ENCODE measurements at regions not wholly inside any gene's neighbourhood (a gene's known extent, or its start where the extent isn't known, plus 50 kb on each side); places are given as distances from the start of the nearest gene placed in this dataset.

GRCh38 chr2:238784671-238785527, 63.0 kb upstream of the TWIST2 start:
- peak; percentile 89 for TF ChIP-seq CTCF (IDR thresholded peaks at IDR 0.05; ENCODE audit: insufficient read depth, low read depth, low read length)
- peak; percentile 78 for DNase-seq (ENCODE audit: low read depth)
- H3K4me3 ChIP-seq (ENCODE audit: low read depth, low read length), result no peak overlapping the region

- no peak for DNase-seq (ENCODE audit: low read depth)
- TF ChIP-seq CTCF (IDR thresholded peaks at IDR 0.05; ENCODE audit: insufficient read depth, low read depth, low read length), result no peak
- H3K4me3 ChIP-seq (ENCODE audit: low read depth, low read length), result no peak overlapping the region
Observed at GRCh38 chr2:238785528-238785860, 62.4 kb upstream of the TWIST2 start.

- no peak overlapping the region for H3K4me3 ChIP-seq (ENCODE audit: low read depth, low read length)
- DNase-seq (ENCODE audit: low read depth), result no peak
Observed at GRCh38 chr2:238786379-238786778, 61.5 kb upstream of the TWIST2 start.

GRCh38 chr2:238786792-238787490, 60.9 kb upstream of the TWIST2 start:
- TF ChIP-seq CTCF (IDR thresholded peaks at IDR 0.05; ENCODE audit: insufficient read depth, low read depth, low read length), result no peak
- no peak overlapping the region for H3K4me3 ChIP-seq (ENCODE audit: low read depth, low read length)
- DNase-seq (ENCODE audit: low read depth), result no peak

More at GRCh38 chr2:238786379-238786778, 61.5 kb upstream of the TWIST2 start:
- TF ChIP-seq CTCF (IDR thresholded peaks at IDR 0.05; ENCODE audit: insufficient read depth, low read depth, low read length), result no peak

- no peak for TF ChIP-seq CTCF (IDR thresholded peaks at IDR 0.05; ENCODE audit: insufficient read depth, low read depth, low read length)
- no peak overlapping the region for H3K4me3 ChIP-seq (ENCODE audit: low read depth, low read length)
- no peak for DNase-seq (ENCODE audit: low read depth)
Observed at GRCh38 chr2:238787501-238787900, 60.4 kb upstream of the TWIST2 start.

- TF ChIP-seq CTCF (IDR thresholded peaks at IDR 0.05; ENCODE audit: insufficient read depth, low read depth, low read length), result no peak
- H3K4me3 ChIP-seq (ENCODE audit: low read depth, low read length), result no peak overlapping the region
- DNase-seq (ENCODE audit: low read depth), result no peak
Observed at GRCh38 chr2:238789317-238789806, 58.5 kb upstream of the TWIST2 start.

Data from fibroblast of villous mesenchyme (primary cell).